ENCODE measurements at regions not wholly inside any gene's neighbourhood (a gene's known extent, or its start where the extent isn't known, plus 50 kb on each side); places are given as distances from the start of the nearest gene placed in this dataset.
"Not testable (repeated sequence)": the region's sequence is repeated elsewhere in the genome, so short reads cannot be mapped to it uniquely, and the experiment has no call there.

GRCh38 chr11:3554621-3555020 lies 87.2 kb downstream of the ART5 start:
- not testable (repeated sequence) for H3K4me3 ChIP-seq (ENCODE audit: low read length in 2 of 2); H3K27me3 ChIP-seq (ENCODE audit: control insufficient read depth in 2 of 2, insufficient read depth in 1 of 2, low read length in 1 of 2); H3K27ac ChIP-seq (ENCODE audit: low read depth in 1 of 2, low read length in 1 of 2); H3K36me3 ChIP-seq (ENCODE audit: control insufficient read depth in 2 of 2, insufficient read depth in 2 of 2, low read length in 1 of 2); H3K9me3 ChIP-seq (ENCODE audit: control insufficient read depth in 2 of 2, insufficient read depth in 1 of 2, low read length in 1 of 2); H3K4me1 ChIP-seq (ENCODE audit: control insufficient read depth in 2 of 2, insufficient read depth in 2 of 2, low read length in 2 of 2)
- peak in 2 of 9 donors; percentile 3 to 24 for DNase-seq (ENCODE audit: low read depth in 6 of 9, low spot score in 9 of 9)
- WGBS = 69% methylated on average over 6 of the region's 6 CpGs

GRCh38 chr11:3544990-3545389 lies 96.8 kb downstream of the ART5 start:
- H3K9me3 ChIP-seq (ENCODE audit: control insufficient read depth in 2 of 2, insufficient read depth in 1 of 2, low read length in 1 of 2); H3K27me3 ChIP-seq (ENCODE audit: control insufficient read depth in 2 of 2, insufficient read depth in 1 of 2, low read length in 1 of 2); DNase-seq (ENCODE audit: low read depth in 6 of 9, low spot score in 9 of 9); H3K4me3 ChIP-seq (ENCODE audit: low read length in 2 of 2); H3K4me1 ChIP-seq (ENCODE audit: control insufficient read depth in 2 of 2, insufficient read depth in 2 of 2, low read length in 2 of 2); H3K36me3 ChIP-seq (ENCODE audit: control insufficient read depth in 2 of 2, insufficient read depth in 2 of 2, low read length in 1 of 2); H3K27ac ChIP-seq (ENCODE audit: low read depth in 1 of 2, low read length in 1 of 2): not testable (repeated sequence)
- WGBS = 93% methylated on average over 10 of the region's 10 CpGs

GRCh38 chr11:3538220-3538619 lies 103.6 kb downstream of the ART5 start:
- not testable (repeated sequence) for H3K9me3 ChIP-seq (ENCODE audit: control insufficient read depth in 2 of 2, insufficient read depth in 1 of 2, low read length in 1 of 2); DNase-seq (ENCODE audit: low read depth in 6 of 9, low spot score in 9 of 9); H3K27me3 ChIP-seq (ENCODE audit: control insufficient read depth in 2 of 2, insufficient read depth in 1 of 2, low read length in 1 of 2); H3K4me3 ChIP-seq (ENCODE audit: low read length in 2 of 2); H3K4me1 ChIP-seq (ENCODE audit: control insufficient read depth in 2 of 2, insufficient read depth in 2 of 2, low read length in 2 of 2); H3K36me3 ChIP-seq (ENCODE audit: control insufficient read depth in 2 of 2, insufficient read depth in 2 of 2, low read length in 1 of 2); H3K27ac ChIP-seq (ENCODE audit: low read depth in 1 of 2, low read length in 1 of 2)
- WGBS = 100% methylated on average over 1 of the region's 1 CpG

- 77% methylated on average over 4 of the region's 4 CpGs for WGBS
These were observed 104.5 kb downstream of the ART5 start for GRCh38 chr11:3537254-3537653.

GRCh38 chr11:3532958-3533357 lies 108.8 kb downstream of the ART5 start:
- not testable (repeated sequence) for H3K36me3 ChIP-seq (ENCODE audit: control insufficient read depth in 2 of 2, insufficient read depth in 2 of 2, low read length in 1 of 2); H3K27me3 ChIP-seq (ENCODE audit: control insufficient read depth in 2 of 2, insufficient read depth in 1 of 2, low read length in 1 of 2); H3K4me1 ChIP-seq (ENCODE audit: control insufficient read depth in 2 of 2, insufficient read depth in 2 of 2, low read length in 2 of 2); DNase-seq (ENCODE audit: low read depth in 6 of 9, low spot score in 9 of 9); H3K4me3 ChIP-seq (ENCODE audit: low read length in 2 of 2); H3K9me3 ChIP-seq (ENCODE audit: control insufficient read depth in 2 of 2, insufficient read depth in 1 of 2, low read length in 1 of 2); H3K27ac ChIP-seq (ENCODE audit: low read depth in 1 of 2, low read length in 1 of 2)
- WGBS = 93% methylated on average over 1 of the region's 1 CpG

More at GRCh38 chr11:3537254-3537653, 104.5 kb downstream of the ART5 start:
- H3K36me3 ChIP-seq (ENCODE audit: control insufficient read depth in 2 of 2, insufficient read depth in 2 of 2, low read length in 1 of 2); H3K4me1 ChIP-seq (ENCODE audit: control insufficient read depth in 2 of 2, insufficient read depth in 2 of 2, low read length in 2 of 2); H3K9me3 ChIP-seq (ENCODE audit: control insufficient read depth in 2 of 2, insufficient read depth in 1 of 2, low read length in 1 of 2); H3K27ac ChIP-seq (ENCODE audit: low read depth in 1 of 2, low read length in 1 of 2); DNase-seq (ENCODE audit: low read depth in 6 of 9, low spot score in 9 of 9); H3K4me3 ChIP-seq (ENCODE audit: low read length in 2 of 2); H3K27me3 ChIP-seq (ENCODE audit: control insufficient read depth in 2 of 2, insufficient read depth in 1 of 2, low read length in 1 of 2): not testable (repeated sequence)

GRCh38 chr11:3531280-3531679 lies 110.5 kb downstream of the ART5 start:
- not testable (repeated sequence) for DNase-seq (ENCODE audit: low read depth in 6 of 9, low spot score in 9 of 9); H3K4me3 ChIP-seq (ENCODE audit: low read length in 2 of 2); H3K27ac ChIP-seq (ENCODE audit: low read depth in 1 of 2, low read length in 1 of 2); H3K9me3 ChIP-seq (ENCODE audit: control insufficient read depth in 2 of 2, insufficient read depth in 1 of 2, low read length in 1 of 2); H3K4me1 ChIP-seq (ENCODE audit: control insufficient read depth in 2 of 2, insufficient read depth in 2 of 2, low read length in 2 of 2); H3K27me3 ChIP-seq (ENCODE audit: control insufficient read depth in 2 of 2, insufficient read depth in 1 of 2, low read length in 1 of 2); H3K36me3 ChIP-seq (ENCODE audit: control insufficient read depth in 2 of 2, insufficient read depth in 2 of 2, low read length in 1 of 2)
- 94% methylated on average over 5 of the region's 5 CpGs for WGBS

GRCh38 chr11:3523567-3523966 lies 118.2 kb downstream of the ART5 start:
- H3K4me1 ChIP-seq (ENCODE audit: control insufficient read depth in 2 of 2, insufficient read depth in 2 of 2, low read length in 2 of 2); H3K27ac ChIP-seq (ENCODE audit: low read depth in 1 of 2, low read length in 1 of 2); H3K4me3 ChIP-seq (ENCODE audit: low read length in 2 of 2); H3K9me3 ChIP-seq (ENCODE audit: control insufficient read depth in 2 of 2, insufficient read depth in 1 of 2, low read length in 1 of 2); H3K36me3 ChIP-seq (ENCODE audit: control insufficient read depth in 2 of 2, insufficient read depth in 2 of 2, low read length in 1 of 2); H3K27me3 ChIP-seq (ENCODE audit: control insufficient read depth in 2 of 2, insufficient read depth in 1 of 2, low read length in 1 of 2); DNase-seq (ENCODE audit: low read depth in 6 of 9, low spot score in 9 of 9): not testable (repeated sequence)

GRCh38 chr11:3520905-3521304 lies 120.9 kb downstream of the ART5 start:
- not testable (repeated sequence) for H3K27me3 ChIP-seq (ENCODE audit: control insufficient read depth in 2 of 2, insufficient read depth in 1 of 2, low read length in 1 of 2); H3K9me3 ChIP-seq (ENCODE audit: control insufficient read depth in 2 of 2, insufficient read depth in 1 of 2, low read length in 1 of 2); H3K4me3 ChIP-seq (ENCODE audit: low read length in 2 of 2); H3K4me1 ChIP-seq (ENCODE audit: control insufficient read depth in 2 of 2, insufficient read depth in 2 of 2, low read length in 2 of 2); H3K36me3 ChIP-seq (ENCODE audit: control insufficient read depth in 2 of 2, insufficient read depth in 2 of 2, low read length in 1 of 2); DNase-seq (ENCODE audit: low read depth in 6 of 9, low spot score in 9 of 9); H3K27ac ChIP-seq (ENCODE audit: low read depth in 1 of 2, low read length in 1 of 2)

- not testable (repeated sequence) for H3K27me3 ChIP-seq (ENCODE audit: control insufficient read depth in 2 of 2, insufficient read depth in 1 of 2, low read length in 1 of 2); H3K36me3 ChIP-seq (ENCODE audit: control insufficient read depth in 2 of 2, insufficient read depth in 2 of 2, low read length in 1 of 2); H3K9me3 ChIP-seq (ENCODE audit: control insufficient read depth in 2 of 2, insufficient read depth in 1 of 2, low read length in 1 of 2); H3K4me1 ChIP-seq (ENCODE audit: control insufficient read depth in 2 of 2, insufficient read depth in 2 of 2, low read length in 2 of 2); H3K27ac ChIP-seq (ENCODE audit: low read depth in 1 of 2, low read length in 1 of 2); DNase-seq (ENCODE audit: low read depth in 6 of 9, low spot score in 9 of 9); H3K4me3 ChIP-seq (ENCODE audit: low read length in 2 of 2)
- WGBS = 92% methylated on average over 5 of the region's 5 CpGs
These were observed 122.0 kb downstream of the ART5 start for GRCh38 chr11:3519841-3520240.

- DNase-seq (ENCODE audit: low read depth in 6 of 9, low spot score in 9 of 9); H3K4me1 ChIP-seq (ENCODE audit: control insufficient read depth in 2 of 2, insufficient read depth in 2 of 2, low read length in 2 of 2); H3K9me3 ChIP-seq (ENCODE audit: control insufficient read depth in 2 of 2, insufficient read depth in 1 of 2, low read length in 1 of 2); H3K36me3 ChIP-seq (ENCODE audit: control insufficient read depth in 2 of 2, insufficient read depth in 2 of 2, low read length in 1 of 2); H3K4me3 ChIP-seq (ENCODE audit: low read length in 2 of 2); H3K27me3 ChIP-seq (ENCODE audit: control insufficient read depth in 2 of 2, insufficient read depth in 1 of 2, low read length in 1 of 2); H3K27ac ChIP-seq (ENCODE audit: low read depth in 1 of 2, low read length in 1 of 2): not testable (repeated sequence)
- 88% methylated on average over 4 of the region's 4 CpGs for WGBS
These were observed 124.7 kb downstream of the ART5 start for GRCh38 chr11:3516934-3517567.
